Stimulated activated CD4-positive, alpha-beta T cell treated with anti-CD3 and anti-CD28 coated beads, TNF-alpha, amount 100 ng/mL, for 24 hours (primary cell): ENCODE measurements at regions not wholly inside any gene's neighbourhood (a gene's known extent, or its start where the extent isn't known, plus 50 kb on each side); places are given as distances from the start of the nearest gene placed in this dataset.
"Not testable (repeated sequence)": the region's sequence is repeated elsewhere in the genome, so short reads cannot be mapped to it uniquely, and the experiment has no call there.

Source experiments
- DNase-seq, 3 experiments: peaks; one replicate each; pipeline ENCODE4 v3.0.0-alpha.2; 2020; ENCODE audit warnings: low read depth in 3 of 3

DNA sequence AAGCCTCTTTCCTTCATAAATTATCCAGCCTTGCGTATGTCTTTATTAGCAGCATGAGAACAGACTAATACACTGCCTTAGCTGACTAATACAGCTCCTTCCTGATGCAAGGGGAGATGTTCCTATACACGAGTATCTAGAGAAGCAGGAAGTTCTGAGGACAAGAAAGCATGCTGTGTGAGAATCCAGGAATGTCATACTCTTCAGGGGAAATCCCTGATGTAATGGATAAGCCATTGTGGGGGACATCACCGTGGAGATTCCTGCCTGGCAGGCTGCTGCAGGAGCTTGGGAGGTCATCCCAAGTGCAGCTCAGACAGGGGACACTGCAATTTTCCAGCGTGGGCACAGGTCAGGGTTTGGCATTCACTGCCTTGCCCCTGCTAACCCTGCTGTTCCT, 476.9 kb downstream of the NR2F2 start:
- no peak for DNase-seq

- no peak for DNase-seq
These were observed 487.4 kb downstream of the NR2F2 start for GRCh38 chr15:96817900-96818299.

- DNase-seq, result no peak
These were observed 488.4 kb downstream of the NR2F2 start for GRCh38 chr15:96818861-96819260.

DNA sequence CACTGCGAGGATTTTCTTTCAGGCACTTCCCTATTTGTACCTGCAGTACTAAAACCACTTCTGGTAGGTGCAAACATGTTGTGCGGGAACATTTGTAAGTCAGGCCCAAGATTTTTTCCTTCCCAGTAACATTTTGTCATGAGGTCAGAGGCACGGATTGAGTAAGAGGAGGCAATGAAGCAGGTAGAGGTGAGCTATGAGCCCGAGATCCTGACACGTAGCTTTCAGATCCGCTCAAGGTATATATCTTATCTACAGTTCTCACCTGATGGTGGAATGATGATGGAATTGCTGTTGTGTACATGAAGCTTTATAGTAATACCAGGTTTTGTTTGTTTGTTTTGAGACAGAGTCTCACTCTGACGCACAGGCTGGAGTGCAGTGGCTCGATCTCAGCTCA, 497.5 kb downstream of the NR2F2 start:
- DNase-seq, result no peak

- no peak for DNase-seq
These were observed 506.9 kb downstream of the NR2F2 start for GRCh38 chr15:96837241-96837970.

- no peak for DNase-seq
These were observed 507.6 kb downstream of the NR2F2 start for GRCh38 chr15:96838081-96838480.

DNA sequence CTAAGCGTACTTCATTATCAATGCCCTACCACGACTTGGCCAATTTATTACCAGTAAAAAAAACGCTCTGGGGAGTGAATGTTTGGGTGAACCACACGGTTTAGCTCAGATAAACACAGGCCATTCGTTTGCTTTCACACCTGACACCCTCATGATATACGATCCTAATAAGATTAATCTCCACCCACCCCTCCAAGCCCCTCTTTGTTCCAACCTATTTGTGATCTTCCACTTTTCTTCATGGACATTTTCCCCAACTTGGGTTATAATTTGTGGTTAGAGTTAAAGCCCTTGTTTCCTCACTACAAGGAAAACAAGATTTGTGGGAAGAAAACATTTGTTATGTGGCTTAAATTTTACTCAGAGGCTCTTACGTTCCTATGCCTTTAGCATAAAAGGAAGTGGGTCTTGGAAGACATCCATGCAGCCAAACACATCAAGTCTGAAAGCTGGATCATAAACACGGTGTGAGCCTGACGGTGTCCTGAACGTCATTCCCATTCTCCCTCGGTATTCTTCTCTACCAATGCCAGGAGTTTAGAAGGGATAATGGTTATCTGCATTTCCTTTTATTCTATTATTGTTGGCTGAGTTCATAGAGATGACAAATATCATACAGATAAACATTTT, 518.9 kb downstream of the NR2F2 start:
- no peak for DNase-seq

- DNase-seq, result no peak
These were observed 521.1 kb downstream of the NR2F2 start for GRCh38 chr15:96851613-96852012.

GRCh38 chr15:96858694-96859093, 528.2 kb downstream of the NR2F2 start:
- DNase-seq, result no peak

- no peak for DNase-seq
These were observed 530.2 kb downstream of the NR2F2 start for GRCh38 chr15:96860741-96861140.

- no peak for DNase-seq
These were observed 537.5 kb downstream of the NR2F2 start for GRCh38 chr15:96867992-96868391.

DNA sequence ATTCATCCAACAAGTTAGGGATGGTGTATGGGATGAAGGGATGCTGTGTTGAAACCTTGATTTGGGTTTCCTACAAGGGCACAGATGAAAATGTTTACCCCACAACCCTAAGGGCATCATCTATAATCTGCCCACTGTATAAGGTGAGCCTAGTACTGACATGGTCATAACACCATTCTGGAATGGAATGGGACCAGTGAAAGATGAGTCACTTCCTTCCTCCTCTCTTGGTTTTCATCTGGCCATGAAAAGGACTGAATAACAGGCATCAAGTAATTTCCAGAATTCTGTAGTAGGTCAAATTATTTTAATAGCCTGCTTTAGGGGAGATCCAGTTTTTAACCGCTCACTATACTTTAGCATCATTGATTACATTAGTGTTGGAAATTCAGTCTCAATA, 538.6 kb downstream of the NR2F2 start:
- DNase-seq, result no peak

GRCh38 chr15:96869790-96870189, 539.3 kb downstream of the NR2F2 start:
- DNase-seq, result no peak

- no peak for DNase-seq
These were observed 540.1 kb downstream of the NR2F2 start for GRCh38 chr15:96870580-96870979.

- not testable (repeated sequence) for DNase-seq
These were observed 546.9 kb downstream of the NR2F2 start for GRCh38 chr15:96877442-96877841.

DNA sequence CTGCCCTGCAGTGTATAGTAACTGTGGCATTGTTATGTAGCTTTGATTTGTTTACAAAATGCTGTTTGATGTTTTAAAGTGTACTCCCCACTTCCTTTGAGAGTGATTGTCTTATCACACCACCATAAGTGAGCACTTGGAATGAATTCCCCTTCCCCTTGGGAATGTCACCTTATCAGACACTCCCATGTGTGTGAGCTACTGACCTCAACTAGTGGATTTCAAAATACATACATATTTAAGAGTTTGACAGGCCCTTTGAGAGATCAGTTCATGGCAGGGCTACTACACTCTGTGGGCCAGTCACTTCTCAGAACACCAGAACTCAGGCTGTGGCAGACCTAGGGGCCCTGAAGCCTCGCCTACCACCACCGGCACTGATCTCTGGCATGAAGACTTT, 547.6 kb downstream of the NR2F2 start:
- no peak for DNase-seq

DNA sequence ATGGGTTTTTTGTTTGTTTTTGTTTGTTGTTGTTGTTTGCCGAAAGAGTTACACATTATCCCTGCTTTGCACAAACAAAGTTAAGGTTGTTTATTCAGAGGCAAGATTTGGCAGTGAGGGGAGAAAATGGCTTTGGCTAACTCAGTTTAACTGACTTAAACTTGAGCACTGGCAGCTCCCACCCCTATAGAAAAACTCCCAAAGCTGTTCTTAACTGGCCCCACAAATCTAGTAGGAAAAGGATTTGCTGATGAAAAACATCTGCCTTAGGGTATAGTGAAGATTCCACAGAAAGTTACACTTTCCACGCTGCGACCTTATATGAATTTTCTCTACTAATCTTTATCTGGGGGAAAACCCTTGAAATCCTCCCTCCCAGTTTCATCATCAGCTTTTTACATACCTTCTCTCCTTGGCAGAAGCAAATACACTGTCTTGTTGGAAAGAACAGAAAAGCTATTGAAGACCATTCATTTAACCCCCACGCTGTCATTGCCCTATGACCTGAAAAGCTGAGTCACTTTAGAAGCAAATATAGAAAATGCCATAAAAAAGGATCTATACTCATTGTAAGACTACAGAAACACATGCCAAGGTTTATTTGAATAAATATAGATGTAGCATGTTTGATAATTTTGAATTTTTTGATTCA, 551.7 kb downstream of the NR2F2 start:
- no peak for DNase-seq

- no peak for DNase-seq
These were observed 557.2 kb downstream of the NR2F2 start for GRCh38 chr15:96887730-96888129.

GRCh38 chr15:96888764-96889163, 558.3 kb downstream of the NR2F2 start:
- no peak for DNase-seq

GRCh38 chr15:96889734-96890480, 559.4 kb downstream of the NR2F2 start:
- DNase-seq, result no peak

GRCh38 chr15:96891046-96891445, 560.5 kb downstream of the NR2F2 start:
- DNase-seq, result no peak

GRCh38 chr15:96893159-96893906, 562.8 kb downstream of the NR2F2 start:
- no peak for DNase-seq
